ENCODE measurements at regions not wholly inside any gene's neighbourhood (a gene's known extent, or its start where the extent isn't known, plus 50 kb on each side); places are given as distances from the start of the nearest gene placed in this dataset.
A peak's percentile ranks its signal among the peaks of the same experiment; 100 is the strongest.

GRCh38 chr6:167523426-167523825 lies 198.5 kb downstream of the TTLL2 start:
- Histone ChIP-seq H3K27me3 (no peaks in the 10 kb centered on the region), H3K27ac (no peak overlapping the region), H3K36me3 (no peaks in the 10 kb centered on the region), H3K9me3 (no peaks in the 10 kb centered on the region), H3K4me1 (no peaks in the 10 kb centered on the region), H3K4me3 (no peak overlapping the region)
- DNase-seq (no peak), ATAC-seq (no peak)
- no peak for TF ChIP-seq CTCF (IDR thresholded peaks at IDR 0.05)
- intact Hi-C loops (cut with DNase I): no loop called here

GRCh38 chr6:167524261-167525111 lies 199.6 kb downstream of the TTLL2 start:
- no peaks in the 10 kb centered on the region for H3K4me1 ChIP-seq
- DNase-seq (no peak), ATAC-seq (peak; percentile 21)
- no peaks in the 10 kb centered on the region for H3K9me3 ChIP-seq
- no peak for TF ChIP-seq CTCF (IDR thresholded peaks at IDR 0.05)
- no peak overlapping the region for H3K27ac ChIP-seq
- intact Hi-C loops (cut with DNase I): no loop called here
- H3K27me3 ChIP-seq: no peaks in the 10 kb centered on the region
- no peaks in the 10 kb centered on the region for H3K36me3 ChIP-seq
- H3K4me3 ChIP-seq: no peak overlapping the region

GRCh38 chr6:167525774-167526173 lies 200.9 kb downstream of the TTLL2 start:
- Histone ChIP-seq H3K9me3 (no peaks in the 10 kb centered on the region), H3K27me3 (no peaks in the 10 kb centered on the region), H3K4me3 (no peak overlapping the region), H3K36me3 (no peaks in the 10 kb centered on the region), H3K27ac (no peak overlapping the region), H3K4me1 (no peaks in the 10 kb centered on the region)
- no peak for TF ChIP-seq CTCF (IDR thresholded peaks at IDR 0.05)
- intact Hi-C loops (cut with DNase I): no loop called here
- DNase-seq (no peak), ATAC-seq (no peak)

GRCh38 chr6:167526465-167527368 lies 201.8 kb downstream of the TTLL2 start:
- Histone ChIP-seq H3K4me3 (no peak overlapping the region), H3K36me3 (no peaks in the 10 kb centered on the region), H3K9me3 (no peaks in the 10 kb centered on the region), H3K4me1 (no peaks in the 10 kb centered on the region), H3K27me3 (no peaks in the 10 kb centered on the region), H3K27ac (no peak overlapping the region)
- no peak for DNase-seq
- no peak for ATAC-seq
- TF ChIP-seq CTCF (IDR thresholded peaks at IDR 0.05): no peak
- intact Hi-C loops (cut with DNase I): no loop called here

GRCh38 chr6:167528239-167528638 lies 203.4 kb downstream of the TTLL2 start:
- Histone ChIP-seq H3K27ac (no peak overlapping the region), H3K4me1 (no peaks in the 10 kb centered on the region), H3K27me3 (no peaks in the 10 kb centered on the region), H3K36me3 (no peaks in the 10 kb centered on the region), H3K4me3 (no peak overlapping the region), H3K9me3 (no peaks in the 10 kb centered on the region)
- ATAC-seq (no peak), DNase-seq (no peak)
- intact Hi-C loops (cut with DNase I): no loop called here
- TF ChIP-seq CTCF (IDR thresholded peaks at IDR 0.05): no peak

Data from upper lobe of right lung (tissue), 1 donor.